ENCODE measurements at regions not wholly inside any gene's neighbourhood (a gene's known extent, or its start where the extent isn't known, plus 50 kb on each side); places are given as distances from the start of the nearest gene placed in this dataset.

- intact Hi-C loops (cut with DNase I): no loop called here
- Histone ChIP-seq H3K27ac (no peak overlapping the region), H3K4me3 (no peak overlapping the region), H3K36me3 (replicated peaks in 1 of 2) (no peaks in the 10 kb centered on the region), H3K4me1 (replicated peaks in 1 of 2) (no peaks in the 10 kb centered on the region), H3K9me3 (replicated peaks in 1 of 3) (no peaks in the 10 kb centered on the region), H3K27me3 (no peaks in the 10 kb centered on the region)
- WGBS, 4 donors: 90 to 93% (median 92%) methylated on average over 12 of the region's 12 CpGs
- no peak for TF ChIP-seq CTCF (IDR thresholded peaks at IDR 0.05)
- no peak for TF ChIP-seq POLR2A (IDR thresholded peaks at IDR 0.05)
- DNase-seq: no peak
These were observed 1426.4 kb downstream of the PCDH9 start for GRCh38 chr13:65803530-65804392.

GRCh38 chr13:65789815-65790214, 1440.3 kb downstream of the PCDH9 start:
- Histone ChIP-seq H3K4me3 (no peak overlapping the region), H3K4me1 (replicated peaks in 1 of 2) (no peaks in the 10 kb centered on the region), H3K9me3 (replicated peaks in 1 of 3) (no peaks in the 10 kb centered on the region), H3K36me3 (replicated peaks in 1 of 2) (no peaks in the 10 kb centered on the region), H3K27ac (no peak overlapping the region), H3K27me3 (no peaks in the 10 kb centered on the region)
- intact Hi-C loops (cut with DNase I): no loop called here
- DNase-seq: no peak
- TF ChIP-seq CTCF (IDR thresholded peaks at IDR 0.05) (no peak), POLR2A (IDR thresholded peaks at IDR 0.05) (no peak)
- 0 to 34% (median 15%) methylated on average over 1 of the region's 1 CpG for WGBS, 4 donors

- no peaks in the 10 kb centered on the region for H3K27me3 ChIP-seq
- intact Hi-C loops (cut with DNase I): no loop called here
- no peaks in the 10 kb centered on the region for H3K9me3 ChIP-seq (replicated peaks in 1 of 3)
- no peak for DNase-seq
- TF ChIP-seq CTCF (IDR thresholded peaks at IDR 0.05) (no peak), POLR2A (IDR thresholded peaks at IDR 0.05) (no peak)
- no peak overlapping the region for H3K27ac ChIP-seq
- no peaks in the 10 kb centered on the region for H3K36me3 ChIP-seq (replicated peaks in 1 of 2)
- 78 to 84% (median 81%) methylated on average over 3 of the region's 3 CpGs for WGBS, 4 donors
- H3K4me3 ChIP-seq: no peak overlapping the region
- no peaks in the 10 kb centered on the region for H3K4me1 ChIP-seq (replicated peaks in 1 of 2)
These were observed 1443.1 kb downstream of the PCDH9 start for GRCh38 chr13:65787082-65787481.

GRCh38 chr13:65784088-65784816, 1445.9 kb downstream of the PCDH9 start:
- 81 to 89% (median 87%) methylated on average over 8 to 12 of the region's 12 CpGs for WGBS, 4 donors
- no peaks in the 10 kb centered on the region for H3K36me3 ChIP-seq (replicated peaks in 1 of 2)
- intact Hi-C loops (cut with DNase I): no loop called here
- DNase-seq: no peak
- TF ChIP-seq CTCF (IDR thresholded peaks at IDR 0.05) (no peak), POLR2A (IDR thresholded peaks at IDR 0.05) (no peak)
- no peaks in the 10 kb centered on the region for H3K4me1 ChIP-seq (replicated peaks in 1 of 2)
- H3K27me3 ChIP-seq: no peaks in the 10 kb centered on the region
- no peak overlapping the region for H3K27ac ChIP-seq
- no peak overlapping the region for H3K4me3 ChIP-seq
- no peaks in the 10 kb centered on the region for H3K9me3 ChIP-seq (replicated peaks in 1 of 3)
